ENCODE measurements at regions not wholly inside any gene's neighbourhood (a gene's known extent, or its start where the extent isn't known, plus 50 kb on each side); places are given as distances from the start of the nearest gene placed in this dataset.

DNA sequence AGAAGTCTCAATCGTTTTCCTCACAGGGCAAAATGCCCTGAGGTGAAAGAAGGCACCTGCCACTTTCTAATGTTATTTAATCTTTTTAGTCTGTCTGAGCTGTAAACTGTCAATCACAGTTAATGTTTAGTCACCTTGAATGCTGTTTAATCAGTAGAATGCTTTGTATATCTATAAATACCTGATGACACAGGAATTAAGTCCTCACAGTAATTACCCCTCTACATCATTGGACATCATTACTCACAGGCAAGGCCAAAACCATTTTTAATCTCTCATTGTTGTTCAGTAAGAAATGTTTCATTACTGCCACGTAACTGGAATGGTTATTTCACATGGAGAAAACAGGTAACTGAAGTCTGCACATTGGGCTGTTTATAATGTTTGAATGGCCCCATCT lies 178.8 kb downstream of the EXOC5 start:
- TF ChIP-seq, protein P1, sequence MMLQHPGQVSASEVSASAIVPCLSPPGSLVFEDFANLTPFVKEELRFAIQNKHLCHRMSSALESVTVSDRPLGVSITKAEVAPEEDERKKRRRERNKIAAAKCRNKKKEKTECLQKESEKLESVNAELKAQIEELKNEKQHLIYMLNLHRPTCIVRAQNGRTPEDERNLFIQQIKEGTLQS (CRISPR knock-in tag; conservative IDR thresholded peaks at IDR 0.05) = no peak
- TF ChIP-seq, protein P2, sequence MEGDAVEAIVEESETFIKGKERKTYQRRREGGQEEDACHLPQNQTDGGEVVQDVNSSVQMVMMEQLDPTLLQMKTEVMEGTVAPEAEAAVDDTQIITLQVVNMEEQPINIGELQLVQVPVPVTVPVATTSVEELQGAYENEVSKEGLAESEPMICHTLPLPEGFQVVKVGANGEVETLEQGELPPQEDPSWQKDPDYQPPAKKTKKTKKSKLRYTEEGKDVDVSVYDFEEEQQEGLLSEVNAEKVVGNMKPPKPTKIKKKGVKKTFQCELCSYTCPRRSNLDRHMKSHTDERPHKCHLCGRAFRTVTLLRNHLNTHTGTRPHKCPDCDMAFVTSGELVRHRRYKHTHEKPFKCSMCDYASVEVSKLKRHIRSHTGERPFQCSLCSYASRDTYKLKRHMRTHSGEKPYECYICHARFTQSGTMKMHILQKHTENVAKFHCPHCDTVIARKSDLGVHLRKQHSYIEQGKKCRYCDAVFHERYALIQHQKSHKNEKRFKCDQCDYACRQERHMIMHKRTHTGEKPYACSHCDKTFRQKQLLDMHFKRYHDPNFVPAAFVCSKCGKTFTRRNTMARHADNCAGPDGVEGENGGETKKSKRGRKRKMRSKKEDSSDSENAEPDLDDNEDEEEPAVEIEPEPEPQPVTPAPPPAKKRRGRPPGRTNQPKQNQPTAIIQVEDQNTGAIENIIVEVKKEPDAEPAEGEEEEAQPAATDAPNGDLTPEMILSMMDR (IDR thresholded peaks at IDR 0.05) = no peak

Measured in WTC11 (cell line).